ENCODE measurements at regions not wholly inside any gene's neighbourhood (a gene's known extent, or its start where the extent isn't known, plus 50 kb on each side); places are given as distances from the start of the nearest gene placed in this dataset.

GRCh38 chr1:64323882-64324281 is 120.5 kb downstream of the UBE2U start:
- TF ChIP-seq POLR2A (IDR thresholded peaks at IDR 0.05; ENCODE audit: extremely low read depth, insufficient read length) (no peak), CTCF (IDR thresholded peaks at IDR 0.05; ENCODE audit: low read depth, low read length) (no peak), MAX (IDR thresholded peaks at IDR 0.05; ENCODE audit: low read depth, low read length) (no peak), MYC (IDR thresholded peaks at IDR 0.05; ENCODE audit: low read depth, low read length) (no peak)
